Natural killer cell (primary cell): ENCODE measurements at regions not wholly inside any gene's neighbourhood (a gene's known extent, or its start where the extent isn't known, plus 50 kb on each side); places are given as distances from the start of the nearest gene placed in this dataset.

Source experiments
- ATAC-seq, 3 donors: fragments of 150-1000 bp in 2 of 3; fragments of 200-7000 bp in 1 of 3; cut with Tn5 transposase; 1 replicate in 1 of 3; 2 replicates in 2 of 3; pipeline ENCODE4 v1.10.0; 2021; ENCODE audit warnings: mild to moderate bottlenecking in 2 of 3, moderate library complexity in 2 of 3
- DNase-seq, 2 donors: peaks; one replicate each; pipeline versions ENCODE4 v3.0.0 to v3.0.0-alpha.2; 2013 to 2021; ENCODE audit warnings: mixed read lengths in 1 of 2
- H3K27ac ChIP-seq: one replicate; pipeline ENCODE4 v1.5.1; 2013; ENCODE audit warnings: mild to moderate bottlenecking, low read length
- H3K27me3 ChIP-seq: one replicate; pipeline ENCODE4 v1.6.1; 2013; ENCODE audit warnings: low read length; ENCODE audit not compliant: control insufficient read depth, insufficient read depth
- H3K36me3 ChIP-seq: one replicate; pipeline ENCODE4 v1.6.1; 2013; ENCODE audit warnings: low read length; ENCODE audit not compliant: control insufficient read depth, insufficient read depth
- H3K4me1 ChIP-seq: one replicate; pipeline ENCODE4 v1.6.1; 2013; ENCODE audit warnings: low read length; ENCODE audit not compliant: control insufficient read depth, insufficient read depth
- H3K4me3 ChIP-seq: one replicate; pipeline ENCODE4 v1.5.1; 2013; ENCODE audit warnings: low read length
- H3K9me3 ChIP-seq: one replicate; pipeline ENCODE4 v1.6.1; 2013; ENCODE audit warnings: low read length; ENCODE audit not compliant: control insufficient read depth, insufficient read depth
- H3K27ac Mint-ChIP-seq, 2 donors: one replicate each; pipeline ENCODE4 v1.8.0; 2022; ENCODE audit warnings: mild to moderate bottlenecking in 2 of 2, mixed read lengths in 2 of 2, moderate library complexity in 1 of 2
- H3K27me3 Mint-ChIP-seq, 2 donors: one replicate each; pipeline ENCODE4 v1.8.0; 2022; ENCODE audit warnings: low read depth in 2 of 2, mixed read lengths in 2 of 2
- H3K36me3 Mint-ChIP-seq: one replicate; pipeline ENCODE4 v1.8.0; 2022; ENCODE audit warnings: mixed read lengths
- H3K4me1 Mint-ChIP-seq, 2 donors: one replicate each; pipeline ENCODE4 v1.8.0; 2022; ENCODE audit warnings: mixed read lengths in 2 of 2
- H3K4me3 Mint-ChIP-seq: one replicate; pipeline ENCODE4 v1.8.0; 2022; ENCODE audit warnings: mild to moderate bottlenecking, moderate library complexity, mixed read lengths
- H3K9me3 Mint-ChIP-seq, 2 donors: one replicate each; pipeline ENCODE4 v1.8.0; 2022; ENCODE audit warnings: mixed read lengths in 2 of 2
- CTCF ChIP-seq: fragments of 200-600 bp; IDR thresholded peaks from one replicate; pipeline ENCODE4 v1.8.0; 2022; ENCODE audit warnings: antibody characterized with exemption
- WGBS: methylation state at CpG from one replicate; pipeline ENCODE4 v1.1.7; 2013; ENCODE audit warnings: missing lambda C conversion rate; ENCODE audit not compliant: insufficient coverage; 5-methylcytosine and 5-hydroxymethylcytosine counted together
- intact Hi-C: fragments of 100-400 bp; cut with micrococcal nuclease; formaldehyde crosslinking; loops from one replicate; pipeline ENCODE4 v1.14.2; 2022

- Mint-ChIP-seq H3K27me3 (peaks cover 8 to 11% of the 10 kb centered on the region in 2 donors), H3K4me3 (no peak overlapping the region), H3K27ac (no peak overlapping the region), H3K4me1 (no peaks in the 10 kb centered on the region), H3K36me3 (no peaks in the 10 kb centered on the region), H3K9me3 (no peaks in the 10 kb centered on the region)
- no peak for ATAC-seq
- TF ChIP-seq CTCF, result no peak
- DNase-seq, result no peak
- Histone ChIP-seq H3K27ac (no peak overlapping the region), H3K27me3 (no peaks in the 10 kb centered on the region), H3K36me3 (no peaks in the 10 kb centered on the region), H3K9me3 (no peaks in the 10 kb centered on the region), H3K4me1 (no peaks in the 10 kb centered on the region), H3K4me3 (no peak overlapping the region)
- intact Hi-C loops, result no loop called here
- 85% methylated on average over 18 of the region's 18 CpGs for WGBS
Observed at GRCh38 chr2:238965371-238966071, 117.6 kb downstream of the TWIST2 start.

DNA sequence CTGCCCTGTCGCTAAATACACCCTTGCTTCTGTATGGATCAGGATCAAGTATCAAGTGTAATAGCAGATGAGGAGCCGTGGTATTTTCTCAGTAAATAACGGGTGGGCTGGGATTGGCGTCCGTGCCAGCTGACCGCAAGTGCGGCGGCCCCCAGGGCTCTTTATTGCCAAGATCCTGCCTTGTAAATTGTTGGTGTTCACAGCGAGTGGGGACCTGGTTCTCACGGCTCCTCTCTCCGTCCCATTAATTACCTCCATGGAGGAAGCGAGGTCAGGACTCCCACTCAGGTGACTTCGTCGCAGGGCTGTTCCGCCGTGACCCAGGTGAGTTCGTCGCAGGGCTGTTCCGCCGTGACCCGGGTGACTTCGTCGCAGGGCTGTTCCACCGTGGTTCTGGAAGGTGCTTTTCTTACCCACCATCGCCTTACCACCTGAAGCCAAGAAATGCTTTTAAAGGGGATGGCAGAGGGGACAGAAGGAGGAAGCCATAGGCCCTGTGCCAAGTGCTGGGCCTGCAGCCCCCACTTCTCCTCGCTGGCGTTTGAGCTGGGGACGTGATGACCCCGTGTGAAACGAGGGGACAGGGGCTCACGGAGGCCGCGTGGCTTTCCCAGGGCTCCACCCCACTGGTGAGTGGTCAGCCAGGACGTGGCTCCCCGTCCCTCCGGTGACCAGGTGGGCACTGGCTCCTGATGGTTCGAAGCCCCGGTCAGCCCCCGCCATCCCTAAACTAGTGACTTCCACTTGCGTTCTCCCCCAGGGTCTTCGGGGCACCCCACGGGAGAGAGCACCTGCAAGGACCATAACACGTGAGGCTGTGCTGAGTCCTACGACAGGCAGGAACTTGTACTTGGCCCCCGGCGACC is 118.4 kb downstream of the TWIST2 start:
- H3K4me1 ChIP-seq, result no peaks in the 10 kb centered on the region
- H3K36me3 ChIP-seq, result no peaks in the 10 kb centered on the region
- no peak for TF ChIP-seq CTCF
- Mint-ChIP-seq H3K4me3 (no peak overlapping the region), H3K27me3 (peaks cover 3 to 6% of the 10 kb centered on the region in 2 donors), H3K36me3 (no peaks in the 10 kb centered on the region), H3K27ac (no peak overlapping the region), H3K9me3 (no peaks in the 10 kb centered on the region), H3K4me1 (no peaks in the 10 kb centered on the region)
- intact Hi-C loops, result no loop called here
- no peaks in the 10 kb centered on the region for H3K9me3 ChIP-seq
- DNase-seq (no peak), ATAC-seq (no peak)
- H3K27ac ChIP-seq, result no peak overlapping the region
- 91% methylated on average over 46 of the region's 46 CpGs for WGBS
- H3K4me3 ChIP-seq, result no peak overlapping the region
- peaks cover 3% of the 10 kb centered on the region for H3K27me3 ChIP-seq

- DNase-seq, result no peak
- Histone ChIP-seq H3K27ac (no peak overlapping the region), H3K4me1 (no peaks in the 10 kb centered on the region), H3K27me3 (peaks cover 4% of the 10 kb centered on the region), H3K9me3 (no peaks in the 10 kb centered on the region), H3K4me3 (no peak overlapping the region), H3K36me3 (no peaks in the 10 kb centered on the region)
- H3K27me3 Mint-ChIP-seq, result peaks cover 0 to 6% of the 10 kb centered on the region in 2 donors
- H3K36me3 Mint-ChIP-seq, result no peaks in the 10 kb centered on the region
- no peaks in the 10 kb centered on the region for H3K9me3 Mint-ChIP-seq
- WGBS, result 87% methylated on average over 43 of the region's 43 CpGs
- no peak for ATAC-seq
- TF ChIP-seq CTCF, result no peak
- H3K4me1 Mint-ChIP-seq, result no peaks in the 10 kb centered on the region
- no peak overlapping the region for H3K27ac Mint-ChIP-seq
- intact Hi-C loops, result no loop called here
- no peak overlapping the region for H3K4me3 Mint-ChIP-seq
Observed at GRCh38 chr2:238967031-238967977, 119.4 kb downstream of the TWIST2 start.
